GM21786 (cell line): ENCODE measurements at regions not wholly inside any gene's neighbourhood (a gene's known extent, or its start where the extent isn't known, plus 50 kb on each side); places are given as distances from the start of the nearest gene placed in this dataset.
"Not testable (repeated sequence)": the region's sequence is repeated elsewhere in the genome, so short reads cannot be mapped to it uniquely, and the experiment has no call there.

Experiments
- ATAC-seq: cut with Tn5 transposase; IDR thresholded peaks from one replicate; pipeline ENCODE4 v1.9.1; 2021; ENCODE audit not compliant: unreplicated experiment

DNA sequence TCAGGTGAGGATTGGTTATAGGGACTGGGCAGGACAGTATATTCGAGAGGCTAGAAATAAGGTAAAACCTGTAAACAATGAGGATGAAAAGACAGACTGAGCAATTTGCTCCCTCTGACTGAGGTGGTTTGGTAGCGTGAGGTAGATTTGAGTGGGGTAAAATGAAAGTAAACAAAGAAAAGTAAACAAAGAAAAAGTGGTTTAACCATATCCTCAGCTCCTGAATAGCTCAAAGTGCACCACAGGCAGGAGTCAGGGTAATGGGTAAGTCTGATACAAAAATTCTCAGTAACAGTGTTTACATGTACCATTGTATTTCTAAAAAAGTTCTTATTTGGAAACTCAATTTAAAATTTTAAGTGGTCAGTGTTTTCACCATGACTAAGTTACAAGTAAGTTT is 203.1 kb upstream of the ARRDC3 start:
- ATAC-seq: no peak

DNA sequence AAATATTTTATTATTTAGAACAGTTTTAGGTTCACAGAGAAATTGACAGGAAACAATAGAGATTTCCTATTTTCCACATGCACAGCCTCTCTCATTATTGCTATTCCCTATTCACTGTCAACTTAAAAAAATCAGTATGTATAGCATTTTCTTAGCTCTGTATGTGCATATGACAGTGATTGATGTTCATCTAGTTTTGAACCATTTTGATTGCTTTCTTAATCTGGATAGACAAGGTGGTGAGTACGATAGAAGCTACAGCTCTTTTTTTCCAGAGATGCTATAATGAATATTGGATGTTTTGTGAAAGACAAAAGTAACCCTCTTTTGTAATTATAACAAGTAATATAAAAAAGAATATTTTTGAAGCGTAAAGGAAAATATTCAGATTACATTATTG is 201.2 kb upstream of the ARRDC3 start:
- ATAC-seq: no peak

DNA sequence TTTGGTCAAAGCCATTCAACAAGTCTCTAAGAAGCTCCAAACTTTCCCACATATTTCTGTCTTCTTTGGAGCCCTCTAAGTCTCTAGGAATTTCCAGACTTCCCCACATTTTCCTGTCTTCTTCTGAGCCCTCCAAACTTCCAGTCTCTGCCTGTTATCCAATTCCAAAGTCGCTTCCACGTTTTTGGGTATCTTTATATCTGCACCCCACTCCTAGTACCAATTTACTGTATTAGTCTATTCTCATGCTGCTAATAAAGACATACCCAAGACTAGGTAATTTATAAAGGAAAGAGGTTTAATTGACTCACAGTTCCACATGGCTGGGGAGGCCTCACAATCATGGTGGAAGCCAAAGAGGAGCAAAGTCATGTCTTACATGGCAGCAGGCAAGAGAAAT is 182.9 kb upstream of the ARRDC3 start:
- ATAC-seq: not testable (repeated sequence)

DNA sequence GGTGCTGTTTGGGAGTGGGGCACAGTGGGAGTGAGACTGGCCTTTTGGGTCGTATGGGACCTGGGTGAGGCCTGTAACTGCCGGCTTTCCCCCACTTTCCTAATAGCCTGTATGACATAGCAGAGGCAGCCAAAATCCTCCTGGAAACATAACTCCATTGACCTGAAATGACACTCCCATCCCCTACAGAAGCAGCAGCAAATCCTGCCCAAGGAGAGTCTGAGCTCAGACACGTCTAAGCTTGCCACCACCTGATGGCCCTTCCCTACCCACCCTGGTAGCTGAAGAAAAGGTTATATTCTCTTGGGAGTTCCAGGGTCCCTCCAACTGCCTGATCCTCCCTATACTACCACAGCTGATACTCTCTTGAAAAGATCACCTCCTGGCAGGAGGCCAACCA is 179.8 kb upstream of the ARRDC3 start:
- no peak for ATAC-seq

DNA sequence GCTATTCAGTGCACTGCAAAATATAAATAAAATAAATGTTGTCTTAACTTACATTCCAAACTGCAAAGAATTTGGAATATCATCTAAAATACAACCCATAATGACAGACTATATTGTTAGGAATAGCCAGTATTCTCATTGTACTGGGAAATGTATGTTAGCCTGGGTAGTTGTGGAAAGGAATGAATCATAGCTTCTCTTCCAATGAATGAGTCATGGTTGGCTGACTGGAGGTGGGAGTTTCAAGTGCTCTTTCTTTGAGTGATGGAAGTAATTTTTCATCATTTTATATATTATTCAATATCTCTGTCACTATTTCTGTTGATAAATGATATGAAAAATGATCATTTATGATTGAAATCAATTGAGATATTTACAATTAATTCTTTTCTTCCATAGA is 158.6 kb upstream of the ARRDC3 start:
- ATAC-seq: no peak

DNA sequence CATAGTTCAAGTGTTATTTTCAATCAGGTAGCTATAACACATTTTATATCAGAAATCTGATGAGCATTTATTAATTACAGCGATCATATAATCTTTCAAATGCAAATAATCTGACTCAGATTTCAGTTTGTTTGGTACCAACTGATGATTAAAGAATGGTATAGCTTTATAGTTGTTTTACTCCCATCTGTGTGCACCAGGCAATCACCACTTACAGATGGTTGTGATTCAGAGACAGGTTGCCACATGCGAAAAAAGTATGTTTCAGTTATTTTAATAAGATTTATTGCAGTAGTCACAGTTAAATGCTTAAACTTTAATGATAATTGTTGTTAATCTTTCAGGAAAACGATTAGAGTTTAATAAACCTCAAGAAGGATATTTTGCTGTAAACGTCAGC is 155.1 kb upstream of the ARRDC3 start:
- ATAC-seq: no peak

DNA sequence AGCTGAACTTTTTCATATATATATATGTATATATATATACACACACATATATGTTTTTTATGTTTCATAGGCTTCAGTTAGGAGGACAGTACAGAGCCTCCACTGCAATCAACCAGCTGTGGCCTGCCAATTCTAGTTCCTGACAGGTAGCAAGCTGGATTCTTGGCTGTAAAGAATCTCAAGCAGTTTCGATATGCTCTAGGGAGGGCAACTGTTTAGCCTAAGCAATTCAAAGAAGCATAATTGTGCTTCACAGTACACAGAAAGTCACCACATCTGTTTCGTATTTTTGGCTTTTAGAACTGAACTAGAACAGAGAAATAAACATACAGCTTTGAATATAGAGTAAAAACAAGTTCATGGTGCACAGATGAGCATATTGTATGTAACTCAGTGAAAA is 152.4 kb upstream of the ARRDC3 start:
- ATAC-seq: no peak

DNA sequence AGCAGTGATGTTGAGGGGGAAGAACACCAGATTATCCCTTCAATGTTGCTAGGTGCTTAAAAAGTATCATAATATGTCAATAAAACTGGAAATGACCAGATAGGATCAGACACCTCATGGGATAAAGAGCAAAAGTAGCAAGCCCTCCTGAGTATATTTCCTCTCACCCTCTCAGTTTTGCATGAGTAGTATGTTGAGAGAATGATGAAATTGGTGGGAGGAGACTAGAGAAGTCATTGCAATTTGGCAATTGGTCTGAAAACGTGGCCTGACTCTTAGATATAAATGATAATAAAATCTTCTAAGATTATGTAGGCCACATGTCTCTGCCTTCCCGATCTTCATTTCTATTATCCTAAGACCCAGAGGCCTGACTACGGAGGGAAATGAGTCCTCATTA is 151.2 kb upstream of the ARRDC3 start:
- ATAC-seq: no peak

DNA sequence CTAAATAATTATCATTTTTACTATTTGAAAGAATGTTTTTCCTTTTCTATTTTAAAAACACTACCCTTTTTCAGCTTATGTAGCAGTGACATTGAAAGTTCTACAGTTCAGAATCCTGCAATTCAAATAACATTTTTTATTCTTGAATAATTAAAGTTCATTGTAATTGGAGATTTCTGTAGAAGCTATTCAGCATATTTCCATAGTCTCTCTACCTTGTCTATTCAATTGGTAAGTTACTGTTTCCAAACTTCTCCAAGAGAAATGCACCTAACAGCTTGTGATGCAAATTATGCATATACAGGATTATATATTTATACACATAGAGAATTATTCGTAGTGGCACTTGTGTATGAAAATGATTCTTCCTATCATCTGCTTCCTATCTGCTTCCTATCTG is 149.7 kb upstream of the ARRDC3 start:
- ATAC-seq: no peak

DNA sequence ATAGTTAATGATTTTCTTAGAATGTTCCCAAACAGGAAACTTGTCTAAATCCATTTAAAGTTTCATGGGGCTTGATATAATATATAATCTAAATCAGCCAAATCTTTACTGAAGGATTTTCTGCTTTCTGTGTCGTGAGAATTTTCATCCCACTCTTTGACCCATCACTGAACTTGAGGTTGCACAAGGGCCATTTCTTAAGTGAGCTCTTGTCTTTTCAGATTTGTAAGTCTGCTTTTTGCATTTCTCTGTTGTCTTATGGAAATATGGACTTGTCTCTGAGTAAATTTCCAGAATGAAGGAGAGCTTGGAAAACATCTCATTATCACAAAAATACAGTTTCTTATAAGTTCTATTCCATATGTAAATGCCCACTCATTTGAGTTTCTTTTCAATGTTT is 149.2 kb upstream of the ARRDC3 start:
- ATAC-seq: no peak

DNA sequence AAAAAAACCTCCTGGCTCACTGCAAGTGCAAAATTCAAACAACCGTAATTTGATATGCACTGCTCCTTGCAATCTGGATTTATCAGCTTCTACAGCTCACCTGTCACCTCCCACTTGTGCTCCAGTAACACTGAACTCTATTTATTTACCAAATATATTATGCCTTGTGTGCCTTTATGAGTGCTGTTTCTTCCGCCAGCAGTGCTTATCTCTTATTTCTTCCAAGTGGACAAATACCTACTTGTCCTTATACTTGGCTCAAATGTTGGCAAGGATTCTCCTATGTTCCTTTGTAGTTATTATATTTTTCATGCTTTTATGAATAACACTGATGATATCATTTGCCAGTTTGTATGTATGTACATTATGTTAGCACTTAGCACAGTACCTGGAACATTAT is 145.7 kb upstream of the ARRDC3 start:
- no peak for ATAC-seq

DNA sequence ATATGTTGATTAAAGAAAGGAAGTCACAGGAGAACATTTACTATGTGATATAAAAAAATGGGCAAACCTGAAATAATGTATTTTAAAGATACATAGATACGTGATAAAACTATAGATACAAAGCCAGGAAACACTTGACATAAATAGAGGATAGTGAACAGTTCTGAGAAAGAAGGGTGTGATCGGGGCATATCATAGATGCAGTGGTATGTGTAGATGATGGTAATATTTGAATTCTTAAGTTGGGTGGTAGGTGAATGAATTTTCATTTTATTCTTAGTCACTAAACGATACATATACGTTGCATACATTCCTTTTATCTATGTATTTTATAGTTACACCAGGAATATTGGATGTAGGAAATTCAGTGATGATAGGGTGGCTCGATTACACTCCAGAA is 138.7 kb upstream of the ARRDC3 start:
- no peak for ATAC-seq

DNA sequence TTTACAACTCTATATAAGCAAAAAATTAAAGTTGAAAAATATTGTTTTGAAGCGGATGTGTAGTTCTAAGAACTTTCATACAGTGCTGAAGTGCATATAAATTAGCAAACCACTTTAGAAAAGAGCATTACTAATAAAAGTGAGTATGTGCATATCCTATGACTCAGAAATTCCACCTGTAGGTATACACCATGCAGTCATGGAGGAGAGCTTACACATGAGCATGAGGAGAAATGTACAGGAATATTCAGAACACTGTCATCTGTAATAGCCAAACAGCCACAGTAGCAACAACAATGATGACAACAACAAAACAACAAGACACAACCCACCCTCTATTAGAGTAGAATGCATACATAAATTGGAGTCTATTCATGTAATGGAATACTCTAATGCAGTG is 138.2 kb upstream of the ARRDC3 start:
- ATAC-seq: no peak

DNA sequence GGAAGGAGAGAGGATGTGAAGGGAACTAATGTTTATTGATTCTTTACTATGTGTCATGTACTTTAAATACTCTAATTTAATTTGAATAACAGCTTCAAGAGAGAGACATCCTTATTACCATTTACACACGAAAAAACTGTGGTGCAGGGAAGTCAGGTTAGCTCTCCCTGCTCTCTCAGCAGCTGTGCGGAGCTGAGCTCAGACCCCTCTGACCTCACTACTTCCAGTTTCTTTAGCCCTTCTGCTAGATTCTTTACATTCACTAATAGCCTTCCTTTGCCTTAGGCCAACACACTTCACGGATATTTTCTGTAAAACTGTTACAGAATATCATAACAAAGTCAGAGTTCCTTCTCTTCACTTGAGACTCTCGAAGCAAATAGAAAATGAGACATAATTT is 131.3 kb upstream of the ARRDC3 start:
- no peak for ATAC-seq

DNA sequence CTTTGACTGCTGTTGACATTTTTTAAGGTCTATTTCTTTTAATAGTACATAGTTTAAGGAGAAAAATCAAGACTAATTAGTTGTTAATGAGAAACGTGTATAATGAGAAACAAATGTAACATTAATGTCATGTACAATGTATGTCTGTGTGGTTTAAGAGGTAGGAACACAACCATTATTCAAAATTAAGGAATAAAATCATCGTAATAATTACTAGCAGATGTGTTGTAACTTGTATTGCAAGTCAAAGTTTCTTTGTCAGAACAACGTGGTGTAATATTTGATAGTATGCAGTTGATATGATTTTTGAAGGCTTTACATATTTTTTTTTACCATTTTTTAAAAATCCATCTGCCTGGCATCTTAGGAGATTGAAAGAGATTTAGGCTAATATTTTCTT is 120.2 kb upstream of the ARRDC3 start:
- ATAC-seq: no peak

DNA sequence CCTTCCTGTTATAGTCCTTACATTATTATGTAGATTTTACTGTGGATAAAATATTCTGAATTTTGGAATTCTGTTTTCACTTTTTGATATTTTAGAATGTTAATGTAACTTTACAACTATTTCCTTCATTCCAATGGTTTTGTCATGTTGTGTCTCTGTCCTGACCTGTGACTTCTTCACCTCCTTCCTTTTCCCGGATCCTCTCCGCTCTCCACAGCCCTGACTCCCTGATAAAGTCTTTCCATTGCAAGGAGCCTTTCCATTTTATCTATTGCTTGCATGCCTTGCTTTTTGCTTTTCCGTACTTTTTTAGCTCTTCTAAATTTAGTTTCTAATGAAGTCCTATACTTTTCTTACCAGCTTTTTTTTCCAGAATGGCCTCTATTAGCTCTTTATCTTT is 117.6 kb upstream of the ARRDC3 start:
- no peak for ATAC-seq

DNA sequence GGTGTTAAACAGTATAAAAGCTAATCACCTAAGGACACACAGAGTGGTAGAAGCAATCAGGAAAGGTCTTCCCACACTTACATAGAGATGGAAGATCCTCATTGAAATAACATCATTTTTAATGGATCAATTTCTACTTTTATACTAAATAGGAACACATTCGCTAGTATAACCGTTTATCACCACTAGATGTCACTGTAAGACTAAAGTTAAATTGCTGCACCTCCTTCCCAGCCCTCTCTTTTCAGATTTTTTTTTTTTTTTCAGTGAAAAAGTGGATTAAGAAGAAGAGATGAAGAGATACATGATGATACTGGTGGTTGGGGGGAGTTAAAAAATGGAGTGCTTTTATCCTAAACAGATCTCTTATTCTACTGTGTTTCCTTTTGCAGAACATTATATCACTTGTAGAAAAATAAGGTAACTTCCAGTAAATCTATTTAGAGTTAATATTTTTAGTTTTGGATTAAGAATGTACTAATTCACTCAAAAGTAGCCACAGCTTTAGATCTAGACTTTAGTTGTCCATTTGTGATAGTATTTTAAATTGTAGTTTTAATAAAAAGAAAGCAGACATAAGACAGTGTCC is 116.9 kb upstream of the ARRDC3 start:
- ATAC-seq: peak; percentile 68

DNA sequence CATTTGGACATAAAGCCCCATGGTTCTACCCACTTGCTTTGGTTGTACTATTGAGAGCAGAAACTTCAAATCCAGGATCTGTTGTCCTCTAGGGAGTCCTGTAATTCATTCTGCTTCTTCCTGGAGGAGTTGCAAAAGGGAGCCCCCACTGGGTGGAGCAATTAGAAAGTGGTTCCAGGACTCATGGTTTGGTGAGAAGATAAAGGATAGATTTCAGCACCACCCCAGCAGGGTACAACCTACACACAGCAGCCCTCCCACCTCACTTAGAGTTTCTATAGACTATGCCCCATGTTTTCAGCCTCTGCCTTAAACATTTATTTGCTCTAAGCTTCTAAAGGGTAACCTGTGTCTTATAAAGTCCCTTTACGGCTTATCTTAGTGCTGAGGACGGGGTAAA is 112.6 kb upstream of the ARRDC3 start:
- ATAC-seq: no peak

DNA sequence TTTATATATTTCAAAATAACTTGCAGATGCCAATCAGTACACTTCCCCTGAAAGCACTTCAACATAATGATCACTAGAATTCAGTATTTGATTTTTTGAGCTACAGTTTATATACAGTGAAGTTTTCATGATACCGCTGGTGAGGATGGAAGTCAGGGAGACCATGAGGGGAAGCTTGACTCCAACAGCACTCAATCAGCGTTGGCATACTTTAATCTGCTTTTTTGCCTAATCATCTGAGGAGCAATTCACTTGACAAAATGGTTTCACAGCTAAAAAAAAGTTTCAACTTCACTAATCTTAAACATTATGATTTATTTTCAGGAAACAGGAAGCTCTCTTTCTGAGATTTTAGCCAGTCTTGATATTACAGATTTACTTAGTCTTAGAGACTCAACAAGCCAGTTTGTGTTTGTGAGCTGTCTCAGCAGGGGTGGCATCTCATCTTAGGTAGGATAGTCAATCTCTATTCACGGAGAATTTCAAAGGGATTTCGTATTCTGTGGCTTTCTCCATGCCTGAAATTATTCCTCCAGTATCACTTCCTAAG is 111.4 kb upstream of the ARRDC3 start:
- ATAC-seq: no peak

DNA sequence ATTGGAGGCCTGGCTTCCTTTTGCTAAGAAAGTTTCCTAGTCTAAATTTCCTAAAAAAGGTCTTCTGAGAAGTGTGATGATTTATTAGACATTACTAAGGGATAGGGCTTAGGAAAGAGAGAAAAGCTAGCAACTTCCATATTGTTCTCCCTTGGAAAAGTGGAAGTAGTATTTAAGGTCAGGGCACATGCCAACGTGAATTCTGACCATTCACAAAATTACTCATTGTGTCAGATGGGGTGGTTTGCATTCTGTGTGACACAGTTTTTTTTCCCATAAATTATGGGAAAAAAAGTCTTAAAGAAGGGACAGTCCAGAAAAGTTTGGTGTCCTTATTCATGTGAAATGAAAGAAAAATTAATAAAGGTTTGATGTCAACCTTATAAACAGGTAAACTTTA is 110.0 kb upstream of the ARRDC3 start:
- no peak for ATAC-seq

DNA sequence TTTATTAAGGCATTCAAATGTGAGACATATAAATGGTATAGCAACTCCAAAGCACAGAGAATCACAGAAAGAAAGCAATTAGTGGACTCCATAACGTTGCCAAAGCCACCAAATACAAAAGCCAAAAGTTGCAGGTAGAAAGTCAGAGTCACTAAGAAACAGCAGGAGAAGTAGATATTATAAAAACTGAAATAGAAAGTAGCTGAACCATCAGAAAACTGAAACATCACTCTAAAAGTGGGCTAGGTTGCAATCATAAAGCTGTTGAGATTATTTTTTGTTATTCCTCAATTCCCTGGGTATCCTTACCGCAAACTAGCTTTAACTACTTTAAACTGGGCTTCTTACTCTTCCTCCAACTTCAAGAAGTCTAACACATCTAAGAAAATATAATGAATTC is 108.1 kb upstream of the ARRDC3 start:
- ATAC-seq: no peak

DNA sequence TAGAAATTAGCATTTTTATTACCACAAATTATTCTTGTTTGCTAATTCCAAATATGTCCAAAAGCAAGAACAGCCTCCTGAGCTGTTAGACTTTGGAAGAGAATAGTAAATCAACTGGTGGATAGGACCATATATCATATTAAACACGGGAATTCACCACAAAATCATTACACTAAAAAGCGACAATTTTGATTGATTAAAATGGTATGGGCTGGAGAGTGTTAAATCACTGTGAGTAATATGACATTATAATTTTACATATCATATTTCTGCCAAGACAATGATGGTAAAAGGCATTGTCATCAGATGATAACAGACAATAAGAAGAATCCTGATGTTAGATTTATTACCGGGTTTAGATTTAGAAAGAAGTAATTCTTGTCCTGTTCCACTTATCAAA is 107.2 kb upstream of the ARRDC3 start:
- ATAC-seq: no peak

DNA sequence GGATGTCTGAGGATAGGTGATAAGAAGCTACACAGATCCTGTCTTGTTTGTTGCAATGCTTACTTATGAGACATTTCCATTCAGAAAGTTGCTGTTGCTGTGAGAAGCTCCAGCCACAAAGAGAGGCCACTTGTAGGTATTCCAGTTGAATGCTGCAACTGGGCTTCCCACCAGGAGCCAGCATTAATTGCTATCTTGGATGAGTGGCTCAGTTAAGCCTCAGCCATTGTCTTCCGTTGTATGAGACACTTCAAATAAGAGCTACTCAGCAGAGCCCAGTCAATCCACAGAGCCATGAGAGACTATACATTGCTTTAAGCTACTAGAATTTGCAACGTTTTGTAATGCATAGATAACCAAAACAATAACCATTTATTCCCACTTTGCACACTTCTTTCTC is 104.3 kb upstream of the ARRDC3 start:
- ATAC-seq: no peak

DNA sequence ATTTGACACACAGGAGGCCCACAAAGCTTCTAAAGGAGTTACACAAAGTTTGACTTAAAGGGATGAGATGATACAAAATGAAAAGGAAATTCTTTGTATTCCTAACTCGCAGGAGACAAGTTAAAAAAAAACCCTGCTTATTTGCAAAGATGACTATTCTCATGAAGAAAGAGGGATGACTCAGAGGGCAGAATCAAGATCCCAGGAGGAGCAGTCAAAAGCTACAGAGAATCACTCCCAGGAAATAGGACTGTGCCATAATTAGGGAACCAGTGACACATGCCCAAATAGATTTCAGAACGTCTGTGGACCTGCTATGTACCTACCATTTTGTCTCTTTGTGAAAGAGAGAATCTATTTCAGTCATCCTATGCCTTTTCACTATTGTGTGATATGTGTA is 103.5 kb upstream of the ARRDC3 start:
- ATAC-seq: no peak
